IPS-18a (cell line): ENCODE measurements at regions not wholly inside any gene's neighbourhood (a gene's known extent, or its start where the extent isn't known, plus 50 kb on each side); places are given as distances from the start of the nearest gene placed in this dataset.

ENCODE experiments used
- H3K27ac ChIP-seq: one replicate; pipeline ENCODE4 v1.5.1; 2013; ENCODE audit warnings: low read length
- H3K27me3 ChIP-seq: one replicate; pipeline ENCODE4 v1.6.1; 2013; ENCODE audit warnings: mild to moderate bottlenecking, low read length; ENCODE audit not compliant: control insufficient read depth, insufficient read depth
- H3K36me3 ChIP-seq: one replicate; pipeline ENCODE4 v1.6.1; 2013; ENCODE audit warnings: low read depth, low read length; ENCODE audit not compliant: control insufficient read depth
- H3K4me1 ChIP-seq: one replicate; pipeline ENCODE4 v1.6.1; 2013; ENCODE audit warnings: low read depth, low read length; ENCODE audit not compliant: control insufficient read depth
- H3K4me3 ChIP-seq: one replicate; pipeline ENCODE4 v1.5.1; 2013; ENCODE audit warnings: low read length
- H3K9ac ChIP-seq: one replicate; pipeline ENCODE4 v1.6.1; 2013; ENCODE audit warnings: mild to moderate bottlenecking, low read length, moderate library complexity
- H3K9me3 ChIP-seq: one replicate; pipeline ENCODE4 v1.6.1; 2013; ENCODE audit warnings: low read depth, low read length; ENCODE audit not compliant: control insufficient read depth

GRCh38 chr4:127139788-127140286, 492.9 kb upstream of the INTU start:
- Histone ChIP-seq H3K27me3 (no peaks in the 10 kb centered on the region), H3K9me3 (no peaks in the 10 kb centered on the region), H3K4me1 (peaks cover 4% of the 10 kb centered on the region), H3K27ac (no peak overlapping the region), H3K36me3 (no peaks in the 10 kb centered on the region), H3K4me3 (no peak overlapping the region), H3K9ac (no peak overlapping the region)

- no peaks in the 10 kb centered on the region for H3K27me3 ChIP-seq
- H3K27ac ChIP-seq = no peak overlapping the region
- no peaks in the 10 kb centered on the region for H3K9me3 ChIP-seq
- no peak overlapping the region for H3K4me3 ChIP-seq
- no peaks in the 10 kb centered on the region for H3K36me3 ChIP-seq
- H3K4me1 ChIP-seq = peaks cover 4% of the 10 kb centered on the region
- H3K9ac ChIP-seq = no peak overlapping the region
Observed at GRCh38 chr4:127140306-127140705, 492.5 kb upstream of the INTU start.

GRCh38 chr4:127141856-127142255, 490.9 kb upstream of the INTU start:
- Histone ChIP-seq H3K4me3 (no peak overlapping the region), H3K9me3 (no peaks in the 10 kb centered on the region), H3K27ac (no peak overlapping the region), H3K9ac (no peak overlapping the region), H3K4me1 (peaks cover 4% of the 10 kb centered on the region), H3K36me3 (no peaks in the 10 kb centered on the region), H3K27me3 (no peaks in the 10 kb centered on the region)

- Histone ChIP-seq H3K36me3 (no peaks in the 10 kb centered on the region), H3K9ac (no peak overlapping the region), H3K27me3 (no peaks in the 10 kb centered on the region), H3K4me3 (no peak overlapping the region), H3K9me3 (no peaks in the 10 kb centered on the region), H3K27ac (no peak overlapping the region), H3K4me1 (peaks cover 4% of the 10 kb centered on the region)
Observed at GRCh38 chr4:127143460-127144195, 489.1 kb upstream of the INTU start.

GRCh38 chr4:127145006-127145540, 487.7 kb upstream of the INTU start:
- no peaks in the 10 kb centered on the region for H3K36me3 ChIP-seq
- H3K27ac ChIP-seq = no peak overlapping the region
- no peaks in the 10 kb centered on the region for H3K27me3 ChIP-seq
- H3K9ac ChIP-seq = no peak overlapping the region
- no peak overlapping the region for H3K4me3 ChIP-seq
- no peaks in the 10 kb centered on the region for H3K9me3 ChIP-seq
- peaks cover 4% of the 10 kb centered on the region for H3K4me1 ChIP-seq

GRCh38 chr4:127148165-127148564, 484.6 kb upstream of the INTU start:
- no peak overlapping the region for H3K9ac ChIP-seq
- no peaks in the 10 kb centered on the region for H3K27me3 ChIP-seq
- no peaks in the 10 kb centered on the region for H3K36me3 ChIP-seq
- no peak overlapping the region for H3K27ac ChIP-seq
- H3K9me3 ChIP-seq = no peaks in the 10 kb centered on the region
- no peaks in the 10 kb centered on the region for H3K4me1 ChIP-seq
- H3K4me3 ChIP-seq = no peak overlapping the region

GRCh38 chr4:127149086-127149485, 483.7 kb upstream of the INTU start:
- H3K4me3 ChIP-seq = no peak overlapping the region
- no peaks in the 10 kb centered on the region for H3K9me3 ChIP-seq
- no peak overlapping the region for H3K27ac ChIP-seq
- H3K36me3 ChIP-seq = no peaks in the 10 kb centered on the region
- H3K9ac ChIP-seq = no peak overlapping the region
- H3K27me3 ChIP-seq = no peaks in the 10 kb centered on the region
- H3K4me1 ChIP-seq = no peaks in the 10 kb centered on the region

GRCh38 chr4:127151941-127152340, 480.8 kb upstream of the INTU start:
- Histone ChIP-seq H3K27ac (no peak overlapping the region), H3K27me3 (no peaks in the 10 kb centered on the region), H3K36me3 (no peaks in the 10 kb centered on the region), H3K9me3 (no peaks in the 10 kb centered on the region), H3K9ac (no peak overlapping the region), H3K4me1 (no peaks in the 10 kb centered on the region), H3K4me3 (no peak overlapping the region)

- no peak overlapping the region for H3K4me3 ChIP-seq
- H3K27ac ChIP-seq = no peak overlapping the region
- no peak overlapping the region for H3K9ac ChIP-seq
- no peaks in the 10 kb centered on the region for H3K9me3 ChIP-seq
- H3K27me3 ChIP-seq = no peaks in the 10 kb centered on the region
- H3K36me3 ChIP-seq = no peaks in the 10 kb centered on the region
- no peaks in the 10 kb centered on the region for H3K4me1 ChIP-seq
Observed at GRCh38 chr4:127155116-127155515, 477.6 kb upstream of the INTU start.

GRCh38 chr4:127155555-127155954, 477.2 kb upstream of the INTU start:
- H3K9ac ChIP-seq = no peak overlapping the region
- no peaks in the 10 kb centered on the region for H3K4me1 ChIP-seq
- H3K27me3 ChIP-seq = no peaks in the 10 kb centered on the region
- H3K4me3 ChIP-seq = no peak overlapping the region
- H3K27ac ChIP-seq = no peak overlapping the region
- H3K9me3 ChIP-seq = no peaks in the 10 kb centered on the region
- no peaks in the 10 kb centered on the region for H3K36me3 ChIP-seq

- H3K9ac ChIP-seq = no peak overlapping the region
- no peaks in the 10 kb centered on the region for H3K36me3 ChIP-seq
- H3K4me1 ChIP-seq = no peaks in the 10 kb centered on the region
- no peak overlapping the region for H3K27ac ChIP-seq
- no peak overlapping the region for H3K4me3 ChIP-seq
- H3K27me3 ChIP-seq = no peaks in the 10 kb centered on the region
- no peaks in the 10 kb centered on the region for H3K9me3 ChIP-seq
Observed at GRCh38 chr4:127162741-127163140, 470.0 kb upstream of the INTU start.

- H3K27ac ChIP-seq = no peak overlapping the region
- H3K36me3 ChIP-seq = no peaks in the 10 kb centered on the region
- no peak overlapping the region for H3K4me3 ChIP-seq
- H3K4me1 ChIP-seq = no peaks in the 10 kb centered on the region
- no peaks in the 10 kb centered on the region for H3K9me3 ChIP-seq
- no peaks in the 10 kb centered on the region for H3K27me3 ChIP-seq
- H3K9ac ChIP-seq = no peak overlapping the region
Observed at GRCh38 chr4:127165971-127166370, 466.8 kb upstream of the INTU start.
